22Rv1 (cell line): ENCODE measurements at regions not wholly inside any gene's neighbourhood (a gene's known extent, or its start where the extent isn't known, plus 50 kb on each side); places are given as distances from the start of the nearest gene placed in this dataset.

Experiments
- CTCF ChIP-seq: fragments of 450-650 bp; IDR thresholded peaks from 2 replicates; pipeline ENCODE4 v1.5.1; 2017; ENCODE audit warnings: mild to moderate bottlenecking
- ZFX ChIP-seq: fragments of 450-650 bp; IDR thresholded peaks from 2 replicates; pipeline ENCODE4 v1.6.1; 2017; ENCODE audit warnings: antibody characterized with exemption, borderline replicate concordance

- no peak for TF ChIP-seq CTCF
- no peak for TF ChIP-seq ZFX
Measured at GRCh38 chr11:129538323-129538722, 162.7 kb downstream of the BARX2 start.
